Colonic mucosa (tissue), 4 donors: ENCODE measurements at regions not wholly inside any gene's neighbourhood (a gene's known extent, or its start where the extent isn't known, plus 50 kb on each side); places are given as distances from the start of the nearest gene placed in this dataset.

Experiments used
- DNase-seq: peaks from one replicate; pipeline ENCODE4 v3.0.0-alpha.2; 2020
- H3K27ac ChIP-seq: fragments of 200-600 bp; one replicate; pipeline ENCODE4 v1.8.0; 2021
- H3K27me3 ChIP-seq: fragments of 200-600 bp; one replicate; pipeline ENCODE4 v1.8.0; 2021
- H3K36me3 ChIP-seq: fragments of 200-600 bp; one replicate; pipeline ENCODE4 v1.8.0; 2021
- H3K4me1 ChIP-seq: fragments of 200-600 bp; one replicate; pipeline ENCODE4 v1.8.0; 2021; ENCODE audit warnings: mild to moderate bottlenecking
- H3K4me3 ChIP-seq: fragments of 200-600 bp; one replicate; pipeline ENCODE4 v1.8.0; 2021
- H3K9ac ChIP-seq, 2 donors: one replicate each; pipeline ENCODE4 v1.7.0; 2013; ENCODE audit warnings: control low read depth in 2 of 2, low read depth in 2 of 2, low read length in 2 of 2
- H3K9me3 ChIP-seq: fragments of 200-600 bp; one replicate; pipeline ENCODE4 v1.8.0; 2021
- CTCF ChIP-seq: fragments of 200-600 bp; IDR thresholded peaks from one replicate; pipeline ENCODE4 v1.8.0; 2022; ENCODE audit warnings: antibody characterized with exemption, mild to moderate bottlenecking
- intact Hi-C: fragments of 100-400 bp; cut with DNase I; formaldehyde crosslinking; loops from one replicate; pipeline ENCODE4 v1.14.1; 2022
- donor health status: healthy.
- donor health status: DM: no; HTN: no; CAD: no.
- donor health status: DM: no; HTN: no; CAD: no.

GRCh38 chr5:143898381-143898780 lies 86.4 kb downstream of the HMHB1 start:
- no peak for DNase-seq
- intact Hi-C loops: no loop called here
- no peaks in the 10 kb centered on the region for H3K36me3 ChIP-seq
- H3K4me1 ChIP-seq: no peaks in the 10 kb centered on the region
- TF ChIP-seq CTCF: no peak
- H3K9ac ChIP-seq: no peak overlapping the region
- H3K27me3 ChIP-seq: no peaks in the 10 kb centered on the region
- H3K27ac ChIP-seq: no peak overlapping the region
- no peak overlapping the region for H3K4me3 ChIP-seq
- H3K9me3 ChIP-seq: no peaks in the 10 kb centered on the region

DNA sequence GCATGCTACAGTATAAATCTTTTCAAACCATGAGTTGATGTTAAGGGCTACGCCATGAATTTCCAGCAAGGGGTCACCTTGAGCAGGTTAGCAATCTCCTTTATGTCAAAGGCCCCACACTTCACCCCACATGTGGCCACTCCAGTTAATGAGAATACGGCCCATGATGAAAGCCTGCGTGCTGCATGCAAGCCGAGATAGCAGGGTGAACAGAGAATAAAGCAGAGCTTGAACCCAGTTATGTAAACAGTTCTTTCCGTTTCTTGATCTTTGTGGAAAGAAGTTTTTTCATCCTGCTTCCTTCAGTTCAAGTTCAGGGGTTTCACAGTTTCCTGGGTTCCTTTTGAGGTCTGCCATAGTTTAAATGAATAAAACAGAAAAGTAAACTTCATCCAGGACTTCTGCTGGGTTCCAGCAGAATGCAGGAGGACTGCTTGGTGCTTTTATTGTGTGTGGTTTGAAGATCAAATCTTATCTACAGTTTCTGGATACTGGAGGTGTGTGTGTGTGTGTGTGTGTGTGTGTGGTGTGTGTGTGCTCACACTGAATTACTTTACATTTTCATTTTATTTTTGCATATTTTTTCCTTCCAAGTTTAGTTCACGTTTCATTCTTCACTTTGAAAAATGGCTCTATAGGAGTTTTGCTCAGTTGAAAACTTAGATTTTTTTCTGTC lies 87.1 kb downstream of the HMHB1 start:
- Histone ChIP-seq H3K27me3 (no peaks in the 10 kb centered on the region), H3K9me3 (no peaks in the 10 kb centered on the region), H3K4me3 (no peak overlapping the region), H3K9ac (no peak overlapping the region), H3K4me1 (no peaks in the 10 kb centered on the region), H3K27ac (no peak overlapping the region), H3K36me3 (no peaks in the 10 kb centered on the region)
- intact Hi-C loops: no loop called here
- DNase-seq: no peak
- no peak for TF ChIP-seq CTCF

DNA sequence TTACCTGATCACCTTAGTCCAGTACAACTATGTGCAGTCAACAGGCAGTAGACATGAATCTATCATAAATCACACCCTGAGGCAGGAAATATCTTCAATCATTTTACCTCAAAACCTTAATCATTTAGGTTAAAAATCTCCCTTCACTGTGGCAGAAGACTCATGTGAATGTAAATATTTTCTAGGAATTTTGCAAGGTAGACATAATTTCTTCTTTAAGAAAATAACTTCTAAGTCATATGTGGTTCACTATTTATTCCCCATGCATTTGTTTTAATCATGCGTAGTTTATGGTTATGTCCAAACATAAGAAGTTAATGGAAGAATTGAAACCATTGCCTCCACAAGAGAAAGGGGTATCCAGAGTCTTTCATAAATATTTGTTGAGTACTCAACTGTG lies 97.0 kb downstream of the HMHB1 start:
- Histone ChIP-seq H3K36me3 (no peaks in the 10 kb centered on the region), H3K27ac (no peak overlapping the region), H3K4me1 (no peaks in the 10 kb centered on the region), H3K27me3 (no peaks in the 10 kb centered on the region), H3K4me3 (no peak overlapping the region), H3K9me3 (no peaks in the 10 kb centered on the region), H3K9ac (no peak overlapping the region)
- intact Hi-C loops: no loop called here
- DNase-seq: no peak
- no peak for TF ChIP-seq CTCF

DNA sequence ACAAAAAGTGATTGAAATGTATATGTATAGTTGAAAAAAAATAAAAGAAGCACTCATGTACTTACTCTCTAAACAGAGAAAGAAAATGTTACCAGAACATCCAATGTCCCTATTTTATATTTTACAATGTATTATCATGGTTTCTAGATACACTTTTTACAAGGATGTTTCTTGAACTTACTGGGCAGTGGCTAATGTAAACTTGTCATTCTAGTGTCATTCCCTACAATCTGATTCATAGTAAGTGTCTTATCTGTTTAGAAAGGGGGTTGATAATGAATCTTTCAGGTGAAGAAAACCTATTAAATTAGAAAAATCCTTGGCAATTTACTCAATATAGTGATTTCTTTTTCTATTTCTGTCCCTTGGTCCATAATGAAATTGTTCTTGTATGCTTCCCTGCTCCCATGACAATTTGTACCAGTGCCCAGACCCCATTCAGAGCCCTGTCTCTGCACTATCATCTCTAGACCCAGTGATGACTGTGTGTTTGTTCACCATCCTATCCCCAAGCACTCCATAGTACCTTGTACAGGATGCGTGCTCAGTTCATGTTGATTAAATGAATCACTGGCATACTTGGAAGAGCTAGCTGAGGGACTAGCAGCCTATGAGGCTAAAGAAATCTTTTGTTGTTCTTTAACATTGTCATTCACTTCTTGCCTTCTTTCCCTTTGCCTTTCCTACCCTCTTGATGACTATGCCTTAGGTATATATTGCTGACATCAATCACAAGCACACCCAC lies 101.2 kb downstream of the HMHB1 start:
- no peaks in the 10 kb centered on the region for H3K27me3 ChIP-seq
- no peak for DNase-seq
- H3K4me1 ChIP-seq: no peaks in the 10 kb centered on the region
- intact Hi-C loops: no loop called here
- H3K36me3 ChIP-seq: no peaks in the 10 kb centered on the region
- H3K4me3 ChIP-seq: no peak overlapping the region
- no peak overlapping the region for H3K9ac ChIP-seq
- no peak for TF ChIP-seq CTCF
- H3K9me3 ChIP-seq: no peaks in the 10 kb centered on the region
- H3K27ac ChIP-seq: no peak overlapping the region

DNA sequence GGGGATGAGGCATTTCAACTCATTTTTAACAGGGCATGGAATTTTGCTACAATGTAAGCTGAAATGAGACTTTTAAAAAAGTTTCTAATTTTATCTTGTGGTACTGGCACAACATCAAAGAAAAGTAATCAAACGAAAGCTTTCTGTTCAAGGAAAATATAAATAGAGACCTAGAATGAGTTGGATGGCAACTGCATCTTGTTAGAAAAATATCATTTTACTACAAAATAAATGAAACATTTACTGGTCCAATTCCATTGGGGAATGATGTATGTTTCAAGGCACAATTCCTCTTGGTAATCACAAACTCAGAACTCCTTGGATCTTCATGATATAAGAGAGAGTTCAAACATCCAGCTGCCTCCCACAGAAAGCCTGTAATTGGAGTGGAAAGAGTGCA lies 102.8 kb downstream of the HMHB1 start:
- intact Hi-C loops: no loop called here
- no peak for DNase-seq
- H3K27ac ChIP-seq: no peak overlapping the region
- TF ChIP-seq CTCF: no peak
- H3K4me3 ChIP-seq: no peak overlapping the region
- H3K4me1 ChIP-seq: no peaks in the 10 kb centered on the region
- no peaks in the 10 kb centered on the region for H3K9me3 ChIP-seq
- H3K27me3 ChIP-seq: no peaks in the 10 kb centered on the region
- no peak overlapping the region for H3K9ac ChIP-seq
- H3K36me3 ChIP-seq: no peaks in the 10 kb centered on the region
